ENCODE measurements at regions not wholly inside any gene's neighbourhood (a gene's known extent, or its start where the extent isn't known, plus 50 kb on each side); places are given as distances from the start of the nearest gene placed in this dataset.

DNA sequence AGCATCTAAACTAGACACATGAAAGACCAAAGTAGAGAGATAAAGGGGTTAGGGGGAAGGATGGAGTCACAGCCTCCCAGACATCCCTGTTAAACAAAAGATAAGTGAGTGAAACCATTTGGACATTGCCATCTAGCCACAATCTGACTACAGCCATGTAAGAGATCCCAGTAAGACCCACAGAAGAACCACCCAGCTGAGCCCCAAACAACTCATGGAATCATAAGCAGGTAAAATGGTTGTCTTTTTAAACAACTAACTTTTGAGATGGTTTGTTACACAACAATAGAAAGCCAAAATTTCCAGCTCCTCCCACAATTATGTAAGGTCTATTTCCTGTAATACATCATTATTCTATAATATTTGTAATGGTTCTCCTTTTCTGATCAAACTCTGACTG lies 437.5 kb downstream of the IGSF11 start:
- TF ChIP-seq, protein P1, sequence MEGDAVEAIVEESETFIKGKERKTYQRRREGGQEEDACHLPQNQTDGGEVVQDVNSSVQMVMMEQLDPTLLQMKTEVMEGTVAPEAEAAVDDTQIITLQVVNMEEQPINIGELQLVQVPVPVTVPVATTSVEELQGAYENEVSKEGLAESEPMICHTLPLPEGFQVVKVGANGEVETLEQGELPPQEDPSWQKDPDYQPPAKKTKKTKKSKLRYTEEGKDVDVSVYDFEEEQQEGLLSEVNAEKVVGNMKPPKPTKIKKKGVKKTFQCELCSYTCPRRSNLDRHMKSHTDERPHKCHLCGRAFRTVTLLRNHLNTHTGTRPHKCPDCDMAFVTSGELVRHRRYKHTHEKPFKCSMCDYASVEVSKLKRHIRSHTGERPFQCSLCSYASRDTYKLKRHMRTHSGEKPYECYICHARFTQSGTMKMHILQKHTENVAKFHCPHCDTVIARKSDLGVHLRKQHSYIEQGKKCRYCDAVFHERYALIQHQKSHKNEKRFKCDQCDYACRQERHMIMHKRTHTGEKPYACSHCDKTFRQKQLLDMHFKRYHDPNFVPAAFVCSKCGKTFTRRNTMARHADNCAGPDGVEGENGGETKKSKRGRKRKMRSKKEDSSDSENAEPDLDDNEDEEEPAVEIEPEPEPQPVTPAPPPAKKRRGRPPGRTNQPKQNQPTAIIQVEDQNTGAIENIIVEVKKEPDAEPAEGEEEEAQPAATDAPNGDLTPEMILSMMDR (IDR thresholded peaks at IDR 0.05): no peak
- TF ChIP-seq POLR2A (IDR thresholded peaks at IDR 0.05) (no peak), POLR2AphosphoS5 (IDR thresholded peaks at IDR 0.05; ENCODE audit: insufficient read depth in 1 of 2, low read depth in 1 of 2) (no peak)
